Kasumi-1 (cell line): ENCODE measurements at regions not wholly inside any gene's neighbourhood (a gene's known extent, or its start where the extent isn't known, plus 50 kb on each side); places are given as distances from the start of the nearest gene placed in this dataset.
"Not testable (repeated sequence)": the region's sequence is repeated elsewhere in the genome, so short reads cannot be mapped to it uniquely, and the experiment has no call there.

Source experiments
- DNase-seq, 2 experiments: peaks; one replicate each; lab custom pipeline; 2025; lab: John Stamatoyannopoulos, UW

GRCh38 chr17:77796176-77796860 lies 162.2 kb upstream of the TNRC6C start:
- DNase-seq = no peak

- no peak for DNase-seq
These were observed 160.5 kb upstream of the TNRC6C start for GRCh38 chr17:77798031-77798430.

- DNase-seq = no peak
These were observed 160.0 kb upstream of the TNRC6C start for GRCh38 chr17:77798481-77798880.

GRCh38 chr17:77800816-77801215 lies 157.7 kb upstream of the TNRC6C start:
- DNase-seq = no peak

GRCh38 chr17:77801545-77802332 lies 156.8 kb upstream of the TNRC6C start:
- no peak for DNase-seq

GRCh38 chr17:77802333-77802615 lies 156.2 kb upstream of the TNRC6C start:
- no peak for DNase-seq

GRCh38 chr17:77802811-77803220 lies 155.7 kb upstream of the TNRC6C start:
- no peak for DNase-seq

GRCh38 chr17:77803726-77804125 lies 154.8 kb upstream of the TNRC6C start:
- DNase-seq = no peak

GRCh38 chr17:77804796-77805426 lies 153.6 kb upstream of the TNRC6C start:
- no peak for DNase-seq

GRCh38 chr17:77805970-77806369 lies 152.5 kb upstream of the TNRC6C start:
- not testable (repeated sequence) for DNase-seq

- DNase-seq = no peak
These were observed 151.3 kb upstream of the TNRC6C start for GRCh38 chr17:77807051-77807745.

- no peak for DNase-seq
These were observed 150.6 kb upstream of the TNRC6C start for GRCh38 chr17:77807746-77808441.

- no peak for DNase-seq
These were observed 149.6 kb upstream of the TNRC6C start for GRCh38 chr17:77808686-77809425.

GRCh38 chr17:77809814-77810213 lies 148.7 kb upstream of the TNRC6C start:
- DNase-seq = no peak

GRCh38 chr17:77810536-77810935 lies 148.0 kb upstream of the TNRC6C start:
- DNase-seq = no peak

- DNase-seq = no peak
These were observed 147.0 kb upstream of the TNRC6C start for GRCh38 chr17:77811521-77811920.

- DNase-seq = no peak
These were observed 144.3 kb upstream of the TNRC6C start for GRCh38 chr17:77814091-77814772.

- no peak for DNase-seq
These were observed 143.2 kb upstream of the TNRC6C start for GRCh38 chr17:77815127-77815905.

GRCh38 chr17:77817953-77818352 lies 140.6 kb upstream of the TNRC6C start:
- no peak for DNase-seq

GRCh38 chr17:77819497-77819896 lies 139.0 kb upstream of the TNRC6C start:
- no peak for DNase-seq
